ENCODE measurements at regions not wholly inside any gene's neighbourhood (a gene's known extent, or its start where the extent isn't known, plus 50 kb on each side); places are given as distances from the start of the nearest gene placed in this dataset.

DNA sequence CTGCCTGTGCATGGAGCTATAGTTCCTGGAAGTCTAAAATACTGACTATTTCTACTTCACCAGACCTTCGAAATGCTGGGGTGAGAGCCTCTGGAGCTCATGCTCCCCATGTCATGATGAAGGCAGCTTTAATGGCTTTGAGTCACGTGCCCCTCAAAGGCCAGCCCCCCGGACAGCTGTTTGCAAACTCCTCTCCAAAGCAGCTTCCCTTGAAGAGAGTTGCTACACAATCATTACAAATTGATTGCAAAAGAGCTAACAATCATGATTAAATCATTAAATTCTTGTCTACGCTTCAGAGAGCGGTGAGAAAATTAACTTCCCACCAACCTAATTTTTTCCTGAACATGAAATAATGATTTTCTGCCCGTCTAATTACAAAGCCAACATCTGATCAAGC lies 134.8 kb upstream of the IRX6 start:
- TF ChIP-seq LEF1 (IDR thresholded peaks at IDR 0.05; ENCODE audit: borderline replicate concordance) (no peak), CTBP1 (IDR thresholded peaks at IDR 0.05; ENCODE audit: borderline replicate concordance) (no peak), FOXM1 (IDR thresholded peaks at IDR 0.05; ENCODE audit: borderline replicate concordance) (no peak)

Measured in HEK293T (cell line).